ENCODE measurements at regions not wholly inside any gene's neighbourhood (a gene's known extent, or its start where the extent isn't known, plus 50 kb on each side); places are given as distances from the start of the nearest gene placed in this dataset.
"Not testable (repeated sequence)": the region's sequence is repeated elsewhere in the genome, so short reads cannot be mapped to it uniquely, and the experiment has no call there.

DNA sequence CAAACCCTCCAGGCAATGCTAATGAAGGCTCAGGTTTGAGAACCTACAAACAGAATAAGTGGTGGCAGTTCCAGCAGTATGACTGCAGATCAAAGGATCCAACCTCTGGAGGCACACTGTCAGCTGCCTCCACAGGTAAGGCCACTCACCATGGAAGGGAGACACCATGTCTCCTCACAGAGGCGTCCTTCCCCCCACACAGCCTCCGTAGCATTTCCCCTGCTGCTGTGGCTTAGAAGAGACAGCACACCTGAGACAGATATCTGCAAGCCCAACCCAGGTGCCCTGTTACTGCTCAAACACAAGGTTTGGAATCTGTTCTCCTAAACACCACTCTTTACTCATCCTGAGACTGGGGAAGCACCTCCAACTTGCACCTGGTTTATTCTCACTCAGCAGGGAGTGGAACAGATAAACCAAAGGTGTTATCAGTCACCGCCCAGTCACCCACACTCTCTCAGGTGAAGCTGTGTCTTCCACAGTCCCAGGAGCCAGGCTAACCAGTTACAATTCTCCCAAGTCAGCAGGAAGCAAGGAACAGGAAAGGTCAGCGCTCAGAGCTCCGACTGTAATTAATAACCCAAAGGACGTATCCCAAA lies 311.2 kb downstream of the FOXO1 start:
- H3K27ac ChIP-seq = no peak overlapping the region

DNA sequence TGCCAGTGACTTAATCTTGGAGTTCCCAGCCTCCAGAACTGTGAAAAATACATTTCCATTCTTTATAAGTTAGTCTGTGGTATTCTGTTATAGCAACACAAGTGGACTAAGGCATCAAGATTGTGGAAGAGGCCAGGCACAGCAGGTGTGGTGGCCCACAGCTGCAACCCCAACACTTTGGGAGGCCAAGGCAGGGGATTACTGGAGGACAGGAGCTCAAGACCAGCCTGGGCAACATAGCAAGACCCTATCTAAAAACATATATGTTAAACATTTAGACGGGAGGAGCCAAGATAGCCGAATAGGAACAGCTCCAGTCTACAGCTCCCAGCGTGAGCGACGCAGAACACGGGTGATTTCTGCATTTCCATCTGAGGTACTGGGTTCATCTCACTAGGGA lies 310.4 kb downstream of the FOXO1 start:
- TF ChIP-seq, protein P1, sequence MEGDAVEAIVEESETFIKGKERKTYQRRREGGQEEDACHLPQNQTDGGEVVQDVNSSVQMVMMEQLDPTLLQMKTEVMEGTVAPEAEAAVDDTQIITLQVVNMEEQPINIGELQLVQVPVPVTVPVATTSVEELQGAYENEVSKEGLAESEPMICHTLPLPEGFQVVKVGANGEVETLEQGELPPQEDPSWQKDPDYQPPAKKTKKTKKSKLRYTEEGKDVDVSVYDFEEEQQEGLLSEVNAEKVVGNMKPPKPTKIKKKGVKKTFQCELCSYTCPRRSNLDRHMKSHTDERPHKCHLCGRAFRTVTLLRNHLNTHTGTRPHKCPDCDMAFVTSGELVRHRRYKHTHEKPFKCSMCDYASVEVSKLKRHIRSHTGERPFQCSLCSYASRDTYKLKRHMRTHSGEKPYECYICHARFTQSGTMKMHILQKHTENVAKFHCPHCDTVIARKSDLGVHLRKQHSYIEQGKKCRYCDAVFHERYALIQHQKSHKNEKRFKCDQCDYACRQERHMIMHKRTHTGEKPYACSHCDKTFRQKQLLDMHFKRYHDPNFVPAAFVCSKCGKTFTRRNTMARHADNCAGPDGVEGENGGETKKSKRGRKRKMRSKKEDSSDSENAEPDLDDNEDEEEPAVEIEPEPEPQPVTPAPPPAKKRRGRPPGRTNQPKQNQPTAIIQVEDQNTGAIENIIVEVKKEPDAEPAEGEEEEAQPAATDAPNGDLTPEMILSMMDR (conservative IDR thresholded peaks at IDR 0.05) = no peak
- H3K27ac ChIP-seq = no peak overlapping the region

More for the DNA sequence above, 311.2 kb downstream of the FOXO1 start:
- TF ChIP-seq, protein P1 (conservative IDR thresholded peaks at IDR 0.05) = no peak

DNA sequence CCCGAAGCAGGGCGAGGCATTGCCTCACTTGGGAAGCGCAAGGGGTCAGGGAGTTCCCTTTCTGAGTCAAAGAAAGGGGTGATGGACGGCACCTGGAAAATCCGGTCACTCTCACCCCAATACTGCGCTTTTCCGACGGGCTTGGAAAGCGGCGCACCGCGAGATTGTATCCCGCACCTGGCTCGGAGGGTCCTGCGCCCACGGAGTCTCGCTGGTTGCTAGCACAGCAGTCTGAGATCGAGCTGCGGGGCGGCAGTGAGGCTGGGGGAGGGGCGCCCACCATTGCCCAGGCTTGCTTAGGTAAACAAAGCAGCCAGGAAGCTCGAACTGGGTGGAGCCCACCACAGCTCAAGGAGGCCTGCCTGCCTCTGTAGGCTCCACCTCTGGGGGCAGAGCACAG lies 310.0 kb downstream of the FOXO1 start:
- H3K27ac ChIP-seq = not testable (repeated sequence)

DNA sequence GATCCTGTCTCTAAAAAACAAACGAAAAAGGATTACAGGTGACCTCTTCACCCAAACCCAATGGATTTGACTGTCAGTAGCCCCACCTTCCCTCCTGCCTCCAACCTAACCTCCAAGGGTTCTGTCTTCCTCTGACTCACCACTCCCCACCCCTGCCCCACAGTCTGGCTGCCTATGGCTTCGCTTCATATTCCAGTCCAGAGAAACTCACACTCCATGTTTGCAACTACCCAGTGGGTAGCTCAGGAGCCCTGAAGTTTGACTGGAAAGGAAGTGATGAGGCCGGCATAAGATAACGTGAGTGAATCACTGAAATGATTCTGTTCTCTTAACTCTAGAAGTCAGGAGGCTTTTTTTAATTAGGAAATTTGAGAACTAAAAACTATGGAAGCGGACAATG lies 303.9 kb downstream of the FOXO1 start:
- TF ChIP-seq, protein P1 (conservative IDR thresholded peaks at IDR 0.05) = no peak

GRCh38 chr13:40363653-40364052 lies 302.8 kb downstream of the FOXO1 start:
- TF ChIP-seq, protein P1 (conservative IDR thresholded peaks at IDR 0.05) = no peak
- H3K27ac ChIP-seq = no peak overlapping the region

More for the DNA sequence above, 303.9 kb downstream of the FOXO1 start:
- no peak overlapping the region for H3K27ac ChIP-seq

DNA sequence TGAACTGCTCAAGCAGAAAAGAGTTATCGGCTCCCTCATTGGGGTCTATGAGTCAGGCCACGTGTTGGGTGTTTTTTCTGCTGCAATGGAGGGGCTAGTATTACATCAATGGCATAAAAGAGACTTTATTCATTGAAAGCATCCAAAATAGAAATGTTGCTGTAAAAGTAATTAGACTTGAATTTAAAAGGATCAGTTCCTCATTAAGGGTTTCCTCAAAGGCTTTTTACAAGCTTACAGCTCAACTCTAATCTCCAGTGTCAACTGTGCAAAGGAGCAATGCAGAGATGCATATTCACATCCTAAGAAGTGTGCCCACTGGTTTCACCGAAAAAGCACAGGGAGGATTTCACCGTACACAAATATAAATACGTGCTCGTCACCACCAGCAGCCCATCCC lies 300.3 kb downstream of the FOXO1 start:
- TF ChIP-seq, protein P1 (conservative IDR thresholded peaks at IDR 0.05) = no peak

DNA sequence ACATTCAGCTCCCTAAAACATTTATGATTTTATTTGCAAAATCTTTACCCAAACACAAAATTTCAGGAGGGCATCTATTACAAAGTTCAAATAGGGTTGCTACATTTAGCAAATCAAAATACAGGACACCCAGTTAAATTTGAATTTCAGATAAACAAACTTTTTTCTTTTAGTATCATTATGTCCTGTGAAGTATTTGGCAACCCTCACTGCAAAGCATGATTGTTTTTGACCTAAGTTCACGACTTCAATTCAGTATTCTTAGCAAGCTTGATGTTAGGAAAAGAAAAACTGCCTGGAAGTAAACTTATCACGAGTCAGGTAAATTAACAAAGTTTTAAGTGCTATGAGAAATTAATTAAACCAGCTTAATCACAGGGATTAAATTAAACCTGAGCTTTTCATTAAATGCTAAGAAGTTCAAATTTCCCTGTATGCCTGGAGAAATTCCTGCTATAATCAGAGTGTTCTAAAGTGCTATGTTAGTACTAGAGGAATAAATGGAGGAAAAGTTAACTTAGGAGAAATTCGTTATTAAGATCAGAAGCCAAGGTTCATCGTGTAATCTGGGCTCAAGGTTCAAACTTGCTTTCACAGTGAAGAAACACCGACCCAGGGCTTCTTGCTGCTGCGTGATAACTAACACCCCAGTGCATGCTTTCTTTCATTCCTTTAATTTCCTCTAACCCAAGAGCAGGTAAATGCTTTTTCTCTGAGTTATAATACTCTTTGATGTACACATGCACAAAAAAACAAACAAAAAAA lies 298.1 kb downstream of the FOXO1 start:
- TF ChIP-seq, protein P1 (conservative IDR thresholded peaks at IDR 0.05) = no peak
- no peak overlapping the region for H3K27ac ChIP-seq

More for the DNA sequence above, 300.3 kb downstream of the FOXO1 start:
- no peak overlapping the region for H3K27ac ChIP-seq

DNA sequence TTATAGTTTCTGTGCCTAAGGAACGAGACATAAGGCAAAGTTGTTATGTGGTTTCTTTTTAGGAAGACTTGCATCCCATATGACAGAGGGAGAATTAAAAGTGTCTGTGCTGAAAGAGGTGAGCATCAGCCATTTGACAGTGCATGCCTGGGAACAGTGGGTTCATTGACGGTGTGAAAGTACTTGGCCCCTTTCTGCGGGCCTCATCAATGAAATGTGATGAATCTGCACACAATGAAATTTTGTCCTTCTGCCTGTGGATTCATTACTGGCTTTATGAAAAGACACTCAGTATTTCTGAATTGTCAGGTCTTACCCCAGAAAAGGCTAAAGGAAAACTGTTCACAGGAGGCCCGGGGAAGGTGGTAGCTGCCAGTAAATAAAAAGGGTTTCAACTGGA lies 295.8 kb downstream of the FOXO1 start:
- no peak overlapping the region for H3K27ac ChIP-seq
- TF ChIP-seq, protein P1 (conservative IDR thresholded peaks at IDR 0.05) = no peak

All from VCaP (cell line).